HPDE6-E6E7 (cell line): ENCODE measurements at regions not wholly inside any gene's neighbourhood (a gene's known extent, or its start where the extent isn't known, plus 50 kb on each side); places are given as distances from the start of the nearest gene placed in this dataset.
A peak's percentile ranks its signal among the peaks of the same experiment; 100 is the strongest.
"Not testable (repeated sequence)": the region's sequence is repeated elsewhere in the genome, so short reads cannot be mapped to it uniquely, and the experiment has no call there.

Source experiments
- DNase-seq: peaks from one replicate; pipeline ENCODE4 v3.0.0; 2011; ENCODE audit warnings: missing footprints; ENCODE audit errors: extremely low spot score

DNA sequence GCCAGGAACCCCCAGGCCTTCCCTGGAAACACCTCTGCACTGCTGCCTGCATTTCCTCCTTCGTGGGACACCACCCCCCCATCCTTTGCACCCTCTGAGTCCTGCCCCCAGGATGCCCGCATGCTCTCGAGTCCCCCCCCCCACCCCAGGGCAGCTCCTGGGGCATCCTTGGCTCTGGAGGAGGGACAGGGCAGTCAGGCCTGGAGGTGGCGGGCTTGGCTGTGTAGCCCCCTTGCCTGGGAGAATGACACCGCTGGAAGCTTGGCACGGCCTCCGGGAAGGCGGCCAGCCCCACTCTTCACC is 98.9 kb upstream of the GSE1 start:
- DNase-seq, result no peak

DNA sequence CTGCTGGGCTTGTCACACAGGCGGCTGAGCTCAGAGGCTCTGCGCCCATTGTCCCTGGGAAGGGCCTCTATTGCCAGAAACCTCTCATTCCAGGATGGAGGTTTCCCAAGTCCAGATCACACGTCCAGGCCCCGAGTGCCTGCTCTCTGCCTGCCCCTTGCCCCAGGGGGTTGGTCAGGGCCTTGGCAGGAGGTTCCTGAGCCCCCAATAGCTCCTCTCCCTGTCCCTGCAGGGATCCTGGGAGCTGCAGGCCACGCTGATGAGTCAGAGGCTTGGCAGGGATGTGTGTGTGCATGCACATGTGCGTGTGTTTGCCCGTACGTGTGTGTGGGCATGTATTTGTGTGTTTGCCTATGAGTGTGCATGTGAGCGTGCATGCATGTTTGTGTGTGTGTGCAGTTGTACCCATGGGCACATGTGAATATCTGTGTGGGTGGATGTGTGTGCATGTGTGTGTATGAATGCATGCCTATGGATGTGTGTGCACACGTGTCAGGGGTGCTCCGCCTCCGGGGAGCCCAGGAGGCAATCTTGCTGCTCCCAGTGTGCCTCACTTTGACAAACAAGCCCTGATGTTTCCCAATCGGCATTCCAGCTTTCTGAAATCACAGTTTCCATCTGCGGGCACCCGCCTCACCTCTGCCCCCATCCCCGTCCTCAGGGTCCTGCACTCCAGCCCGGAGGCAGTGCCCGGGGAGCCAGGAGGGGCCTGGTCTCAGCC is 98.4 kb upstream of the GSE1 start:
- DNase-seq, result peak; percentile 88

DNA sequence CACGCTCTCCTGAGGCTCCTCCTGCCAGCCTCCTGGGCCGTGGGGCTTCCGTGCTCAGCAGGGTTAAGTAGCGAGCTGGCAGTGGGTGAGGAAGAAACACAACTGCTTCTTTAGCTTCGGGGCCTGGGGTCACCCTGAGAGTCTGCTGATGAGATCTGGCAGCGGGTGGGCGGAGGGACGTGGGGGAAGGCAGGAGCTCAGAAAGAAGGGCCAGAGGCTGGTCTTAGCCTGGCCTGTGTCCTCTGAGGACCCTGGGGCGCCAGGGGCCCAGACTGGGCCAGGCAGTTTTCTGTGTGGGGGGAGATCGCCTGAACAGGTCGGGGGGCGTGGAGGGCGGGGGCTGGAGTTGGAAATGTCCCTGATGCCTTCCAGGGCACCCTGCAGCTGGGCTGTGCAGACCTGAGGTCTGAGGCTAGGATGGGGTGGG is 97.8 kb upstream of the GSE1 start:
- no peak for DNase-seq

DNA sequence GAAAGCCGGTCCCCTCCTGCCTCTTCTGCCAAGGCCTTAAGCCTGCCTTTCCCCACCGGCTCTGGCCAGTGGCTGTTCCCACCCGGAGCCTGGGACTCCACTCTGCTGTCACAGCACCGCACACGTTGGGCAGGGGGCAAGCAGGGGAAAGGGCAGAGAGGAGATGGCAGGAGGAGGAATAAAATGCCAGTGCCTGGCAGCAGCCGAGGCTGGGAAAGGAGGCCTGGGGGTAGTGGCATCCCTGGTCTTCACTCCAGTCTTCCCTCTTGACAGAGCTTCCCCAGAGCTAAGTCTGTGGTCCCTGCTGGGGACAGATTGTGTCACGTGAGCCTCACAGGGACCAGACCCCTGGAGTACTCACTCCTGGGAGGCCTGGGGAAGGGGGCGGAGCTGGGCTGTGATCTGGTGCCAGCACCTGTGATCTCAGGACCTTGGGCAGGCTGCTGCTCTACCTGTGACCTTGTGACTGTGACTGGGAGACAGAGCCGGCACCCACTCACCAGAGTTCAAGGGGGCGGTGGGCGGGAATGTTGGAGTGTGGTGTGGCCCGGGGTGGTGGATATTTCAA is 97.2 kb upstream of the GSE1 start:
- DNase-seq, result no peak

DNA sequence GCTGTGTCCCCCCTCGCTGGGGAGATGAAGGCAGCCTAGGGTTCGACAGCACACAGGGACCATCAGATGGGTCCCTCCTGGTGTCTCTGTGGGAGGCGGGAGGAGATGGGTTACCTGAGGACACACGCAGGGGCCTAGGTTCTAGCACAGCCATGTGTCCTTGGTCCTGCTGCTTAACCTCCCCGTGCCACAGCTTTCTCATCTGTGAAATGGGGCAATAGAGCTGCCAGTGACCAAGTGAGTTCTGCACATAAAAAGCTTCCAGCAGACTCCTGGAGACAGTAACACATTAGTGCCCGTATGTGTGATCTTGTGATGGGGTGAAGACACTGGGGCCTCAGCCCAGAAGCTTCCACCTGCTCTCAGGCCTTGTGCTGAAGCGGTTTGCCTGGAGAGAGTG is 96.0 kb upstream of the GSE1 start:
- no peak for DNase-seq

DNA sequence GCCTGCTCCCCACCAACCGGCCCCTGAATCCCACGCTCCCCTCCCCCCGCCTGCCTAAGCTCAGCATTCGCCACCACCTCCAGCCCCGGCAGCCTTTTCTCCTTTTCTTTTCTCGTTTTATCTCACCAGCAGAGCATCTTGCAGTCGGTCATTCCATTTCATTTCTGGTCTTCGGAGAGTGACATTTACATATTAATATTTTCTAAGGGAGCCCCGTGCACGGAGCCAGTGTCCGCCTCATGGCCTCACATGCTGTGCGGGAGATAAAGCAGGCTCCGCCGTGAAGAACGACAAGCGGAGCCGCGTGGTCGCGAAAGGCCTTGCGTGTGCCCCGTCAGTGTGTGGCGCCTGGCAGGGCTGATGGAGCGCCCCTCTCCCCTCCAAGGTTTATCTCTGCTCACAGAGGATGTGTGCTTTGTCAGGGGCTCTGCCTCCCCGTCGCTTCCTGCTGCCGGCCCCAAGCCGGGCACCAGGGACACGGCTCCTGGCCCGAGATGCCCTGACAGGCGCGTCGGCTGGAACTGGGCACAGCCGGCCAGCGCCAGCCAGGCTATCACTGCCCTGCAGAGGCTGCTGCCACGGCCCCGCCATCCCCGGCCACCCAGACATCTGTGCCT is 95.5 kb upstream of the GSE1 start:
- no peak for DNase-seq

DNA sequence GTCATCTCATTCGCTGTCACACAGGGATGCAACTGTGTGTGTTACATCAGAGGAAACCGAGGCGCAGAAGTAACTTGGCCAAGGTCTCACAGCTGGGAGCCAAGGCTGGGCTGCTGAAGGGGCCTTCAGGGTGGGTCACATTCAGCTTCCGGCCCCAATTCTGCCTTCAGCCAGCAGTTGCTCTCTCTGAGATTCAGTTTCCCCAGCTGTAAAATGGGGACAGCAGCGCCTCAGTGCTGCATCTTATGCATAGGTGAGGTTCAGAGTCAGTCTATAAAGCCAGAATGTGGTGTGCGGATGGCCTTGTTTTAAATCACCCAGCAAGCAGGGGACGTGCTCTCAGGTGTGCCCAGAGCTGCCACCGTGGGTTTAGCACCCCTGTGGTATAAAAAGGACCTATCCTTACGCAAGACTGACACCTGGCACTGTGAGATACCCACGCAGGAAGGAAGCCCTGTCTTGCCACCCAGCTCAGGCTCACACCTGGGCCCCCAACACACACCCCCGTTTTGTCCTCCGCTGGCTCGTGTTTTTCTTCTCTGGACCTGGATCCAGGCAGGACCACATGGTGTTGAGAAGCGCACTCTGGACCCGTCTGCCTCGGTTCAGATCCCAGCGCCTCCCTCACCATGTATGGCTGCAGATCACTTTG is 94.6 kb upstream of the GSE1 start:
- no peak for DNase-seq

DNA sequence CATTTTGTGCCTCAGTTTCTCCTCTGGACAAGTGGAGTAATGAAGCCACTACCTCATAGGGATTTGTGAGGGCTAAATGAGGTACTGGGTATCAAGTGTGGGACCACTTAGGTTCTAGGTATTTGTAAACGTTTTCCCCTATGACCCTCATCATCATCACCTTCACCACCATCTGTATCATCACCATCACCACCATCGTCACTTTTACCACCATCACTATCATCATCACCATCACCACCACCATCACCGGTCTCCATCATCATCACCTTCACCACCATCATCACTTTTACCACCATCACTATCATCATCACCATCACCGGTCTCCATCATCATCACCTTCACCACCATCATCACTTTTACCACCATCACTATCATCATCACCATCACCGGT is 94.1 kb upstream of the GSE1 start:
- not testable (repeated sequence) for DNase-seq

DNA sequence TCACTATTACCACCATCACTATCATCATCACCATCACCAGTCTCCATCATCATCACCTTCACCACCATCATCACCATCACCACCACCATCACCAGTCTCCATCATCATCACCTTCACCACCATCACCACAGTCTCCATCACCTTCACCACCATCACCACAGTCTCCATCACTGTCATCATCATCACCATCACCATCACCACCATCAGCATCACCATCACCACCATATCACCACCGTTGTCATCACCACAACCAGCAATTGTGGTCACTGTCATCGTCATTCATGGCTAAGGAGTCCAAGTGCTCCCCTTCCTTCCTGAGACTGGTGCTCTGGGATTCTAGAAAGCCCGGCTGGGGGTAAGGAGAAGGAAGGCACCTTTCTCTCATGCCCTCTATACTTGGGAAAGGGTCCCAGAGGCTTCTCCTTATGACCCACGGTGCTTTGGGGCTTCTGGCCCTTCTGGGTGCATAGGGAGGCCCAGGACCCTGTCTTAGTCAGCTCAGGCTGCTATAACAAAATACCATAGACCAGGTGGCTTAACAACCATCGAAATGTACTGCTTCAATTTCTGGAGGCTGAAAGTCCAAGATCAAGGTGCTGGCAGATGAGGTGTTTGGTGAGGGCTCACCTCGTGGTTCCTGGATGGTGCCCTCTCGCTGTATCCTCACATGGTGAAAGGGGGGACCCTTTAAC is 93.4 kb upstream of the GSE1 start:
- no peak for DNase-seq

DNA sequence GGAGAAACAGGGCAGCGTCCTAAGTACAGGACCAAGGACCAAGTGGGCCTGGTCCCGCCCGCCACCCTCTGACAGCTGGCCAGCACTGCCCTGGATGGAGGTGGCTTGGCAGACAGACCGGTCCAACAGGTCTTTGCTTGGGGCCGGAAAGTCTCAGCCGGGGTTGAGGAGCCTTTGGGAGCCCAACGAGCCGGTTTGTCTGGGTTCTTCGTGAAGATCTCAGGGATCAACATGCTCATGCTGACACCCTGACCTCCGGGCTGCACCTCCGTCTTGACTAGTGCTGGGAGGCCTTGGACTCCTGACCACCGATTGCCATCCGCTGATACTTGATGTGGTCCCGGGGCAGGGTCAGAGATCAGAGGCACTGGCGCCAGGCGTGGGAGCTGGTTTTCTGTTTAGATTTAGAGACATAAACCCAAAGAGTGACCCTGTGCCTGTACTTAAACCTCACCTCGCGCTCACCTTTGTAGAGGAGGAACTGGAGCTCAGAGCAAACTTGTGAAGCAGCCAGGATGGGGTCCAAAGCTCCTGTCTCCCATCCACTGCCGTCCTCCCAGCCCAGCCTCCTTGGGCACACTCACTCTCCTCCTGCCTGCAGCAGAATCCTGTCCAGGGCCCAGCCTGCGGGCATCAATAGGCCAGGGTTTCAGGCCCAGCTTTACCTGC is 92.1 kb upstream of the GSE1 start:
- peak; percentile 95 for DNase-seq

DNA sequence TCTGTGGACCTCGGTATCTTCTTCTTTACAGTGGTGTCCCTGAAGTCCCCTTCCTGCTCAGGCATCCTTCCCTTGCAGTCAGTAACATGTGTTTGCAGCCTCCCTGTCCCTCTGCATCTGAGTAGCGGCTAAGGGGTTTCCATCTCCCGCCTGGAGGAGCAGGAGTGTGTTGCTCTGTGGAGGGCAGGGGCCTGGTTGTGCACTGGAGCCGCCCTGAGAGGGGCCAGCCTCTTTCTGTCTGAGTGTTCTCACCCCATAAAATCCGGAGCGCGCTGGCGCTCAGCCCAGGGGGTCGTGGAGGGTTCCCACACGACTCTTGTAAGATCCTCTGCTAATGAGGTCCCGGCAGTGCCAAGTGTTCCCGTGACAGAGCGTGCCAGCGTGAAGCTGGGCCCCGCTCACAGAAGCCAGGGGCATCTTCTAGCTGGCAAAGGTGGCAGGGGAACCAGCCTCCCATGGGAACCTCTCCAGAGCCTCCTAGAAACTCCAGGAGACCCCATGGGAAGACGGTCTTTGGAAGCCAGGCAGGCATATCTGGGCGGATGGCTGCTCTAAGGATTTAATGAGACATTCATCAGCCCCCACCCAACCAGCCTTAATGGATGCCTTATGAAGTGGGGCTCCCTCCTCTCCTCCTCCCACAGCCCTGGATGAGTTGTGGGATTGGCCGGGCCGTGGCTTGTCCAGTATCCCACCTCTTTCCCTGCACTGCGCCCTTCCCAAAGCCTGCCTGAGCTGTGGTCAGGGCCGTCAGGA is 91.4 kb upstream of the GSE1 start:
- DNase-seq, result no peak

DNA sequence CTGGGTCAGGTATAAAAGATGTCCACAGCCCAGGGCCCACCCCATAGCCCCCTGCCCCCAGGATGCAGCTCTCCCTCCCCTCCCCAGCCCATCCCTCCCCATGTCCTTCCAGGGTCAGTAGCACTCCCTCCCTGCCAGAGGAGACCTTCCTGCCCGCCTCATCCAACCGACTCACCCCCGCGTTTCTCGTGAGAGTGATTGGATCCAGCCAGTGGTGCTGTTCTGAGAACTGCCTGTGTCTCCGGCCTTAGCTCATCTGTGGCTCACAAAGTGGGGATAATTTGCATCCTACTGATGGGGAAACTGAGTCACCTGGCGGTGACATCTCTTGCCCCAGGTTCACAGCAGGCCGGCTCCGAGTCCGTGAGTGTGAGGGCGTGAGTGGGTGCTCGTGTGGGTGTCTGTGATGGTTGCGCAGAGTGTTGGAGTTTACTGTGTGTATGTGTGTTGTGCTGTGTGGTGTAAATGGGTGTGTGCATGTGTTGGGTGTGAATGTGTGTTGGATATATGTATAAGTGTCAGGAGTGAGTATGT is 90.7 kb upstream of the GSE1 start:
- DNase-seq, result no peak

DNA sequence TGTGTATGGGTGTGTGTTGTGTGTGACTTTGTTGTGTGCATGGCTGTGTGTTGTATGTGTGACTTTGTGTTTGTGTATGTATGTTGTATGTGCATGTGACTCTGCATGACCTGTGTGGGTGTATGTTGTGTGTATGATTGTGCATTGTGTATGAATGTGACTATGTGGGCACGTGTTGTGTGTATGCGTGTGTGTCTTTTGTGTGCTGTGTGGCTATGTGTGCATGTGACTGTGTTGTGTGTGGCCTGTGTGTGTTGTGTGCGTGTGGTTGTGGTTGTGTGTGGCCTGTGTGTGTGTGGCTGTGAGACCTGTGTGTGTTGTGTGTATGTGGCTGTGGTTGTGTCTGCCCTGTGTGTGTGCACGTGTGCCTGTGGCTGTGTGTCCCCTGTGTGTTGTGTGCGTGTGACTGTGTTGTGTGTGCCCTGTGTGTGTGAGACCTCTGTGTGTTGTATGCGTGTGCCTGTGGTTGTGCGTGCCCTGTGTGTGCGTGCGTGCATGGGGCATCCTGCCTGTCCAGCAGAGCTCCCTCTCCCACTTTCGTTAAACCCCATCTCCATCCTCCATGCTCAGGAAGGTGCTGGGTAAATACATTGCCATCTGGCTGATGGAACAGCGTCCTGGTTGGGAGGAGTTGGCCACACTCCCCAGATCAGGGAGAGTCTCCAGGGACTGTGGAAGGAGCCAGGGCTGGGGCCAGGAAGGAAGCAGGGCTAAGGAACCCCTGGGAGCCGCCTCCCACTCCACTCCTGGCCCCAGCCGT is 90.1 kb upstream of the GSE1 start:
- DNase-seq, result peak; percentile 36

DNA sequence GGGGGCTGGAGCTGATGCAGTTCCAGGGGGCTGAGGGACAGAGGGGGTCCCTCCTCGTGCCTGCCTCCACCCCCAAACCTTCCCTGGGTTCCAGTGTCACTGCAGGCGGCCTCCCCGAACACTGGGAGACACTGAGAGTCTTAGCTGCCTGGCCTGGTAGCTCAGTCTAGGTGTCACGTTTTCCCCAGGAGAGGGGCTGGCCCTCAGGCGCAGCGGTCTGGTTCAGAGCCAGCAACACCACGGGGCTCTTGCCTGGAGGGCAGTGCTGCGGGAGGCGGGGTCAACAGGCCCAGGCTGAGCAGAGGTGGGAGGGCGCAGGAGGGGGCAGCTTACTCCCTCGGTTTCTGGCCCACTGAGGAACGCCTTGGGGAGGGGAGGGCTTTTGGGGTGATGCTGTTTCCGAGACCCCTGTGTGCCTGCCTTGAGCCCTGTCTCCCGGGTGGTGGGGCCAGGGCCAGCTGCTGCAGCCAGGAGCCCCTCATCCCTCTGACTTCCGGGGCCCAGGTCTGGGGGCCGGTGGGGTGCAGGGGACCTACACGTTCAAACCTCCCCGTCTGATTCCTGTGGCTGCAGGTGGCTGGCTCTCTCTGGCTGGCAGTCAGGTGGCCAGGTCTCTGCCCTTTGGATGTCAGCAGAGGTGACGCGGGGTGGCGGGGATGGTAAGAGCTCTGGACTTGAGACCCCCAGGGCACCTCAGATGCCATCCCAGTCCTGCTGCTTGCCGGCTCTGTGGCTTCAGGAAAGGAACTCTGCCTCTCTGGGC is 89.3 kb upstream of the GSE1 start:
- no peak for DNase-seq

DNA sequence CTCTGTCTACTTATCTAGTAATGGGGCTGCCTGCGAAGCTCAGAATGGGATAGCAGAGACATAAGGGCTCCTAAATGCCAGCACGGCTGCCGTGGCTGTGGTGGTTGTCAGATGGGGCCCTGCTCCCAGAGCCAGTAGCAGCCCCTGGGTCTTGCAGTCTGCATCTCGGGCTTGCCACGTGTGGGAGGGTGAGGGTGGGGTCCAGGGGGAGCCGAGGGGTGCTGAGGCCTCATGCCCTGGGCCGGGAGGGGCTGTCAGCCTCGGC is 88.8 kb upstream of the GSE1 start:
- no peak for DNase-seq

DNA sequence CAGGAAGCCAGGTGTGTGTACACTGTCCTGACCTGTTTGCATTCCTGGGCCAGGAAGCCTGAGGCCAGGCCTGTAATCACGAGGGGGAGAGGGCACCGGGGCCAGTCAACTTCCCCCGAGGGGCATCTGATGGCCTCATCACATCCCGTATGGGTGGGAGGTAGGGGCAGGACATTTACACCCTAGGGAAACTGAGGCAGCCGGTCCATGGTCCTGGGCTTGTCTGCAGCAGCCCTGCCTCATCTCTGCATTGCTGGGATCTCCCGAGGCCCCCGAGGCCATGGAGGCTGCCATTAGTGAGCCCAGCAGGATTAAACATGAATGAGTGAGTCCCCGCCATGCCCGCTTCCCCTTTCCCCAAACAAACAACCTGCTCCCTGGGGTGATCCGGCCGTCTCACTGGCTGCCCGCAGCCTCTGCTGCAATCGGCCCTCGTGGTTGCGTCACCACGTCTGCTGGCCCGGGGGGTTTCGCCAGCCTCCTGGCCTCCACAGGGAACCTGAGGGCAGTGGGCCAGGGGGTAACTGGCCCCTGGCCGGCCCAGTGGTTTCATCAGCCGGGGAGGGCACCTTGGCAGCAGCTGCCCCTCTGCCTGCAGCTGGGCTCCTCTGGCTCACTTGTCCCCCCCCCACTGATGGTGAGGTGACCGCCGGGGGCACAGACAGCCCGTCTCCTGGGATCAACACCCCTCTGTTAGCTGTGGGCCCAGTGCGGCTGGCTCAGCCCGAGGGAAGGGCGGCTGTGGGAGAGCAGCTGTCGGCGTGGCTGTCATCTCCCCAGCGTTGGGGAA is 88.3 kb upstream of the GSE1 start:
- DNase-seq, result peak; percentile 76

DNA sequence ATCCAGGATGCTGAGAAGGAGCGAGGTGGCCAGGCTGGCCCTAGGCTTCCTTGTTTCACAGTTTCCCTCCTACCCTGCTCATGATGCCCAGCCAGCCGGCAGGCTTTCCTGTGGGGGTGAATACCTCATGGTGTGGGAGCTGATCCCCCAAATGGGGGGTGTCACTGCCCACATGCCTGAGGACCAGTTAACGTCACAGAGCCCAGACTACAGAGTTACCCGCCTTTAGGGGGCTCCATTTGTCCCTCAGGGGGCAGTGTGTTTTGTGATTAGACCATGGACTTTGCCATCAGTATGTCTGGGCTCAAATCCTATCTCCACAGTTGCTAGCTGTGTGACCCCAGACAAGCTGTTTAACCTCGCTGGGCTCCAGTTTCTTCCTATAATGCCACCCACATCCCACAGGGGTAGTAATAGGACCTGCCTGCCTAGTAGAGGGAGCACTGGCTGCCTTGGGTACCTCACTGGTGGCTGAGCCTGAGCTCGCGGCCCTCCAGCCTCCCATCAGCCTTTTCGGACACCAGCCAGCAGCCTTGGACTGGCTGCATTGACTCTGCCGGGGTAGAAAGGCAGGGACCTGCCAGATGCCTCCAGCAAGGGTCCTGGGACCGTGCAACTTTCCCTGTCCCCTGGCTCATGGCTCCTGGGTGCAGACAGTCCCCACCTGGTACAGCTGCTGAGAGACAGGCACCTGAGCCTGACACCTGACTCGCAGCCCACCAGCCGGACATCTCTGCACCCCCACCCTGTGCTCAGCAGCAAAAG is 87.5 kb upstream of the GSE1 start:
- DNase-seq, result no peak
